SK-MEL-5 (cell line): ENCODE measurements at regions not wholly inside any gene's neighbourhood (a gene's known extent, or its start where the extent isn't known, plus 50 kb on each side); places are given as distances from the start of the nearest gene placed in this dataset.

ENCODE experiments used
- DNase-seq: peaks from one replicate; pipeline ENCODE4 v3.0.0-alpha.2; 2016; ENCODE audit warnings: low read depth, low spot score
- in situ Hi-C: cut with HindIII; loops from 2 replicates; pipeline ENCODE4 v1.10.0; 2016; ENCODE audit warnings: low sequenced_read_pairs, high pct_unique_total_duplicates, low pct_unique_long_range_greater_than_20kb

- no peak for DNase-seq
- in situ Hi-C loops, result no loop called here
These were observed 340.8 kb downstream of the ARL4A start for GRCh38 chr7:13028036-13028824.

- DNase-seq, result no peak
- in situ Hi-C loops, result no loop called here
These were observed 341.3 kb downstream of the ARL4A start for GRCh38 chr7:13028825-13029099.

GRCh38 chr7:13031468-13031867 is 344.0 kb downstream of the ARL4A start:
- in situ Hi-C loops, result no loop called here
- no peak for DNase-seq

GRCh38 chr7:13032084-13032483 is 344.7 kb downstream of the ARL4A start:
- in situ Hi-C loops, result no loop called here
- DNase-seq, result no peak

GRCh38 chr7:13032576-13032975 is 345.1 kb downstream of the ARL4A start:
- no peak for DNase-seq
- in situ Hi-C loops, result no loop called here

GRCh38 chr7:13034693-13035092 is 347.3 kb downstream of the ARL4A start:
- in situ Hi-C loops, result no loop called here
- DNase-seq, result no peak

- no peak for DNase-seq
- in situ Hi-C loops, result no loop called here
These were observed 347.8 kb downstream of the ARL4A start for GRCh38 chr7:13035233-13035632.

GRCh38 chr7:13036256-13036780 is 348.9 kb downstream of the ARL4A start:
- peak; percentile 37 for DNase-seq

GRCh38 chr7:13037216-13037615 is 349.8 kb downstream of the ARL4A start:
- DNase-seq, result no peak

More at GRCh38 chr7:13036256-13036780, 348.9 kb downstream of the ARL4A start:
- in situ Hi-C loops, result no loop called here

GRCh38 chr7:13041368-13041988 is 354.0 kb downstream of the ARL4A start:
- in situ Hi-C loops, result no loop called here
- DNase-seq, result no peak

More at GRCh38 chr7:13037216-13037615, 349.8 kb downstream of the ARL4A start:
- in situ Hi-C loops, result no loop called here

GRCh38 chr7:13042605-13043236 is 355.3 kb downstream of the ARL4A start:
- no peak for DNase-seq
- in situ Hi-C loops, result no loop called here

- DNase-seq, result no peak
- in situ Hi-C loops, result no loop called here
These were observed 356.9 kb downstream of the ARL4A start for GRCh38 chr7:13044309-13044708.

- in situ Hi-C loops, result no loop called here
- DNase-seq, result peak; percentile 50
These were observed 359.6 kb downstream of the ARL4A start for GRCh38 chr7:13047061-13047460.

GRCh38 chr7:13049946-13050345 is 362.5 kb downstream of the ARL4A start:
- peak; percentile 46 for DNase-seq
- in situ Hi-C loops, result no loop called here

GRCh38 chr7:13050703-13051102 is 363.3 kb downstream of the ARL4A start:
- no peak for DNase-seq
- in situ Hi-C loops, result no loop called here

- no peak for DNase-seq
- in situ Hi-C loops, result no loop called here
These were observed 368.4 kb downstream of the ARL4A start for GRCh38 chr7:13055732-13056368.

GRCh38 chr7:13057462-13058200 is 370.2 kb downstream of the ARL4A start:
- DNase-seq, result no peak
- in situ Hi-C loops, result no loop called here

- DNase-seq, result no peak
- in situ Hi-C loops, result no loop called here
These were observed 372.7 kb downstream of the ARL4A start for GRCh38 chr7:13060173-13060572.
